ENCODE measurements at regions not wholly inside any gene's neighbourhood (a gene's known extent, or its start where the extent isn't known, plus 50 kb on each side); places are given as distances from the start of the nearest gene placed in this dataset.

- TF ChIP-seq ZFP82 (CRISPR knock-in tag; IDR thresholded peaks at IDR 0.05; ENCODE audit: borderline replicate concordance) (peak; percentile 76; the same call in 1 of the 2 replicates), HHEX (CRISPR knock-in tag; IDR thresholded peaks at IDR 0.05) (no peak), PPARG (CRISPR knock-in tag; conservative IDR thresholded peaks at IDR 0.05) (peak; percentile 69; the same call in 1 of the 2 replicates), ETV5 (CRISPR knock-in tag; IDR thresholded peaks at IDR 0.05; ENCODE audit: borderline replicate concordance) (peak; percentile 6; the same call in 1 of the 2 replicates), ZNF577 (CRISPR knock-in tag; IDR thresholded peaks at IDR 0.05; ENCODE audit: borderline replicate concordance, low read depth) (0 out of 2 replicates have a peak, but pooled peaks have one; percentile 55), ZNF317 (CRISPR knock-in tag; IDR thresholded peaks at IDR 0.05) (0 out of 2 replicates have a peak, but pooled peaks have one; percentile 34), ATAD3A (CRISPR knock-in tag; IDR thresholded peaks at IDR 0.05) (no peak), HMGXB3 (CRISPR knock-in tag; IDR thresholded peaks at IDR 0.05; ENCODE audit: borderline replicate concordance) (peak; percentile 75), YY1 (IDR thresholded peaks at IDR 0.05; ENCODE audit: insufficient read depth, insufficient replicate concordance, low read depth, low read length) (no peak), EHMT2 (IDR thresholded peaks at IDR 0.05; ENCODE audit: borderline replicate concordance, low read depth, low read length) (peak; percentile 70; the same call in 1 of the 2 replicates), REXO4 (CRISPR knock-in tag; IDR thresholded peaks at IDR 0.05; ENCODE audit: borderline replicate concordance) (no peak), ZBTB3 (CRISPR knock-in tag; IDR thresholded peaks at IDR 0.05; ENCODE audit: borderline replicate concordance, low read depth) (no peak), ZNF431 (CRISPR knock-in tag; IDR thresholded peaks at IDR 0.05; ENCODE audit: borderline replicate concordance, low read depth) (no peak), PTBP1 (IDR thresholded peaks at IDR 0.05; ENCODE audit: low read depth, low read length, poor library complexity, severe bottlenecking) (no peak), RFX1 (IDR thresholded peaks at IDR 0.05) (no peak), ZNF83 (CRISPR knock-in tag; IDR thresholded peaks at IDR 0.05; ENCODE audit: borderline replicate concordance) (no peak)
- TF ChIP-seq, protein P1, sequence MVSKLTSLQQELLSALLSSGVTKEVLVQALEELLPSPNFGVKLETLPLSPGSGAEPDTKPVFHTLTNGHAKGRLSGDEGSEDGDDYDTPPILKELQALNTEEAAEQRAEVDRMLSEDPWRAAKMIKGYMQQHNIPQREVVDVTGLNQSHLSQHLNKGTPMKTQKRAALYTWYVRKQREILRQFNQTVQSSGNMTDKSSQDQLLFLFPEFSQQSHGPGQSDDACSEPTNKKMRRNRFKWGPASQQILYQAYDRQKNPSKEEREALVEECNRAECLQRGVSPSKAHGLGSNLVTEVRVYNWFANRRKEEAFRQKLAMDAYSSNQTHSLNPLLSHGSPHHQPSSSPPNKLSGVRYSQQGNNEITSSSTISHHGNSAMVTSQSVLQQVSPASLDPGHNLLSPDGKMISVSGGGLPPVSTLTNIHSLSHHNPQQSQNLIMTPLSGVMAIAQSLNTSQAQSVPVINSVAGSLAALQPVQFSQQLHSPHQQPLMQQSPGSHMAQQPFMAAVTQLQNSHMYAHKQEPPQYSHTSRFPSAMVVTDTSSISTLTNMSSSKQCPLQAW (CRISPR knock-in tag; IDR thresholded peaks at IDR 0.05) = no peak
- TF ChIP-seq, protein P2, sequence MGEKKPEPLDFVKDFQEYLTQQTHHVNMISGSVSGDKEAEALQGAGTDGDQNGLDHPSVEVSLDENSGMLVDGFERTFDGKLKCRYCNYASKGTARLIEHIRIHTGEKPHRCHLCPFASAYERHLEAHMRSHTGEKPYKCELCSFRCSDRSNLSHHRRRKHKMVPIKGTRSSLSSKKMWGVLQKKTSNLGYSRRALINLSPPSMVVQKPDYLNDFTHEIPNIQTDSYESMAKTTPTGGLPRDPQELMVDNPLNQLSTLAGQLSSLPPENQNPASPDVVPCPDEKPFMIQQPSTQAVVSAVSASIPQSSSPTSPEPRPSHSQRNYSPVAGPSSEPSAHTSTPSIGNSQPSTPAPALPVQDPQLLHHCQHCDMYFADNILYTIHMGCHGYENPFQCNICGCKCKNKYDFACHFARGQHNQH (CRISPR knock-in tag; IDR thresholded peaks at IDR 0.05) = peak; percentile 71
These were observed 116.3 kb downstream of the OR2B2 start (continued) for GRCh38 chr6:27795697-27796494.

Measured in HepG2 (cell line).